IMR-90 (cell line): ENCODE measurements at regions not wholly inside any gene's neighbourhood (a gene's known extent, or its start where the extent isn't known, plus 50 kb on each side); places are given as distances from the start of the nearest gene placed in this dataset.

ENCODE experiments used
- ATAC-seq: fragments of 200-7000 bp; cut with Tn5 transposase; 2 replicates; pipeline ENCODE4 v1.9.1; 2020; ENCODE audit warnings: low read depth, mild to moderate bottlenecking, moderate library complexity
- BruUV-seq: library from RNA; stranded (reverse); fragments of 400-500 nt; replicated peaks from 2 replicates; lab custom pipeline; 2021; lab: Mats Ljungman, UMichigan
- CTCF ChIA-PET: fragments of 300-600 bp; formaldehyde crosslinking; extraction: SDS; loops from one replicate; lab custom pipeline; 2021; ENCODE audit warnings: antibody characterized with exemption; lab: Yijun Ruan, JAX
- POLR2A ChIA-PET: fragments of 300-600 bp; sonication (Branson Sonifier 250); formaldehyde crosslinking; loops from one replicate; lab custom pipeline; 2022; ENCODE audit warnings: antibody characterized with exemption; ENCODE audit not compliant: unreplicated experiment; lab: Charles Lee
- DNase-seq: peaks from one replicate; pipeline ENCODE4 v3.0.0; 2013
- H2AFZ ChIP-seq: replicated peaks from 2 replicates; pipeline ENCODE3; 2013; ENCODE audit warnings: low read length, mild to moderate bottlenecking; ENCODE audit not compliant: poor library complexity
- H2AK5ac ChIP-seq: 2 replicates; pipeline ENCODE4 v1.6.1; 2013; ENCODE audit warnings: low read depth, low read length, inconsistent platforms
- H2AK9ac ChIP-seq: replicated peaks from 2 replicates; pipeline ENCODE3; 2013; ENCODE audit warnings: mild to moderate bottlenecking, low read depth, low read length, moderate library complexity; ENCODE audit not compliant: poor library complexity
- H2BK120ac ChIP-seq: 2 replicates; pipeline ENCODE4 v1.6.1; 2013; ENCODE audit warnings: low read depth, low read length, inconsistent platforms
- H2BK15ac ChIP-seq: 3 replicates; pipeline ENCODE4 v1.6.1; 2013; ENCODE audit warnings: low read depth, low read length, inconsistent platforms
- H2BK20ac ChIP-seq: 2 replicates; pipeline ENCODE4 v1.6.1; 2013; ENCODE audit warnings: low read depth, mild to moderate bottlenecking, inconsistent platforms, low read length, moderate library complexity
- H2BK5ac ChIP-seq: 2 replicates; pipeline ENCODE4 v1.6.1; 2013; ENCODE audit warnings: mild to moderate bottlenecking, low read depth, low read length, inconsistent platforms; ENCODE audit not compliant: poor library complexity, severe bottlenecking
- H3K14ac ChIP-seq: replicated peaks from 2 replicates; pipeline ENCODE4 v1.6.1; 2013; ENCODE audit warnings: low read depth, low read length, inconsistent platforms
- H3K18ac ChIP-seq: 2 replicates; pipeline ENCODE4 v1.6.1; 2013; ENCODE audit warnings: low read depth, low read length, control low read depth
- H3K23ac ChIP-seq: 2 replicates; pipeline ENCODE4 v1.6.1; 2013; ENCODE audit warnings: low read depth, low read length, inconsistent platforms
- H3K27ac ChIP-seq: 2 replicates; pipeline ENCODE4 v1.5.1; 2013; ENCODE audit warnings: mild to moderate bottlenecking, control low read depth, low read length; ENCODE audit not compliant: insufficient read depth
- H3K27me3 ChIP-seq: 2 replicates; pipeline ENCODE4 v1.6.1; 2013; ENCODE audit warnings: low read length; ENCODE audit not compliant: control insufficient read depth, insufficient read depth
- H3K36me3 ChIP-seq: 2 replicates; pipeline ENCODE4 v1.6.1; 2013; ENCODE audit warnings: low read length, mixed read lengths; ENCODE audit not compliant: control insufficient read depth, insufficient read depth
- H3K4ac ChIP-seq: 2 replicates; pipeline ENCODE4 v1.6.1; 2013; ENCODE audit warnings: low read depth, low read length, inconsistent platforms
- H3K4me1 ChIP-seq: 2 replicates; pipeline ENCODE4 v1.6.1; 2013; ENCODE audit warnings: low read length, mixed read lengths; ENCODE audit not compliant: control insufficient read depth, insufficient read depth
- H3K4me2 ChIP-seq: 2 replicates; pipeline ENCODE4 v1.6.1; 2013; ENCODE audit warnings: low read depth, mild to moderate bottlenecking, control low read depth, low read length, moderate library complexity
- H3K4me3 ChIP-seq: 2 replicates; pipeline ENCODE4 v1.5.1; 2013; ENCODE audit warnings: low read depth, mild to moderate bottlenecking, control low read depth, low read length, moderate library complexity; ENCODE audit not compliant: insufficient read depth
- H3K56ac ChIP-seq: 2 replicates; pipeline ENCODE4 v1.6.1; 2013; ENCODE audit warnings: low read length, inconsistent platforms; ENCODE audit not compliant: insufficient read depth; ENCODE audit errors: extremely low read depth
- H3K79me1 ChIP-seq, 2 experiments: 2 replicates each; pipeline ENCODE4 v1.6.1; 2013; ENCODE audit warnings: low read length in 2 of 2, inconsistent platforms in 1 of 2, low read depth in 1 of 2
- H3K9ac ChIP-seq: 2 replicates; pipeline ENCODE4 v1.6.1; 2013; ENCODE audit warnings: low read depth, low read length, control low read depth
- H3K9me1 ChIP-seq: 2 replicates; pipeline ENCODE4 v1.6.1; 2013; ENCODE audit warnings: low read length, inconsistent platforms; ENCODE audit not compliant: insufficient read depth
- H3K9me3 ChIP-seq: 2 replicates; pipeline ENCODE4 v1.6.1; 2013; ENCODE audit warnings: low read length; ENCODE audit not compliant: control insufficient read depth, insufficient read depth
- H4K20me1 ChIP-seq: 2 replicates; pipeline ENCODE4 v1.6.1; 2013; ENCODE audit warnings: low read length, inconsistent platforms; ENCODE audit not compliant: insufficient read depth
- H4K5ac ChIP-seq: 2 replicates; pipeline ENCODE4 v1.6.1; 2013; ENCODE audit warnings: mild to moderate bottlenecking, low read depth, low read length, control low read depth
- H4K8ac ChIP-seq, 2 experiments: 2 replicates each; pipeline ENCODE4 v1.6.1; 2013; ENCODE audit warnings: low read depth in 2 of 2, low read length in 2 of 2, control low read depth in 1 of 2, inconsistent platforms in 1 of 2
- H4K91ac ChIP-seq: 2 replicates; pipeline ENCODE4 v1.6.1; 2013; ENCODE audit warnings: low read depth, low read length, inconsistent platforms; ENCODE audit not compliant: insufficient read depth
- BHLHE40 ChIP-seq: fragments of 150-350 bp; IDR thresholded peaks from 2 replicates; pipeline ENCODE4 v1.6.1; 2016; ENCODE audit warnings: mild to moderate bottlenecking, low read depth, low read length
- CEBPB ChIP-seq: IDR thresholded peaks from 2 replicates; pipeline ENCODE4 v1.6.1; 2012; ENCODE audit warnings: low read depth, low read length, improper control_type of control experiment
- CHD1 ChIP-seq: IDR thresholded peaks from 2 replicates; pipeline ENCODE4 v1.6.1; 2012; ENCODE audit warnings: low read depth, low read length, improper control_type of control experiment
- CTCF ChIP-seq: conservative IDR thresholded peaks from 2 replicates; pipeline ENCODE4 v1.5.1; 2012; ENCODE audit warnings: mild to moderate bottlenecking, low read depth, low read length, improper control_type of control experiment
- FOS ChIP-seq: fragments of 150-350 bp; IDR thresholded peaks from 2 replicates; pipeline ENCODE4 v1.6.1; 2016; ENCODE audit warnings: low read depth, low read length
- MAFK ChIP-seq: IDR thresholded peaks from 2 replicates; pipeline ENCODE4 v1.6.1; 2012; ENCODE audit warnings: low read depth, low read length, improper control_type of control experiment
- MAZ ChIP-seq: IDR thresholded peaks from 2 replicates; pipeline ENCODE4 v1.6.1; 2012; ENCODE audit warnings: low read depth, mild to moderate bottlenecking, low read length, improper control_type of control experiment, moderate library complexity, borderline replicate concordance
- MXI1 ChIP-seq: IDR thresholded peaks from 2 replicates; pipeline ENCODE4 v1.6.1; 2012; ENCODE audit warnings: low read depth, mild to moderate bottlenecking, low read length, moderate library complexity, borderline replicate concordance
- NFE2L2 ChIP-seq: fragments of 150-350 bp; IDR thresholded peaks from 2 replicates; pipeline ENCODE4 v1.6.1; 2016; ENCODE audit warnings: low read depth, mild to moderate bottlenecking, low read length
- POLR2A ChIP-seq: IDR thresholded peaks from 2 replicates; pipeline ENCODE4 v1.6.1; 2012; ENCODE audit warnings: mild to moderate bottlenecking, low read depth, low read length
- RAD21 ChIP-seq: IDR thresholded peaks from 2 replicates; pipeline ENCODE4 v1.6.1; 2012; ENCODE audit warnings: low read length, improper control_type of control experiment
- RCOR1 ChIP-seq: IDR thresholded peaks from 2 replicates; pipeline ENCODE4 v1.6.1; 2012; ENCODE audit warnings: mild to moderate bottlenecking, low read length, improper control_type of control experiment; ENCODE audit not compliant: insufficient replicate concordance
- RFX5 ChIP-seq: IDR thresholded peaks from 2 replicates; pipeline ENCODE4 v1.8.0; 2012; ENCODE audit warnings: low read depth, mild to moderate bottlenecking, low read length, moderate library complexity
- SMC3 ChIP-seq: fragments of 150-350 bp; IDR thresholded peaks from 2 replicates; pipeline ENCODE4 v1.6.1; 2016; ENCODE audit warnings: low read depth, mild to moderate bottlenecking, antibody characterized with exemption, low read length, moderate library complexity
- WGBS, 2 experiments: methylation state at CpG; one replicate each; pipeline versions ENCODE4 v1.1.5 to v1.1.7; 2013; ENCODE audit warnings: missing lambda C conversion rate in 2 of 2; ENCODE audit not compliant: insufficient read length in 1 of 2; ENCODE audit errors: extremely low coverage in 2 of 2; 5-methylcytosine and 5-hydroxymethylcytosine counted together
- dilution Hi-C: fragments of 300-500 bp; cut with HindIII; formaldehyde crosslinking; loops from one replicate; pipeline ENCODE4 v1.14.3; 2018; ENCODE audit warnings: low sequenced_read_pairs; ENCODE audit not compliant: unreplicated experiment
- in situ Hi-C: fragments of 300-500 bp; cut with MboI; formaldehyde crosslinking; loops from 3 replicates; pipeline ENCODE4 v1.14.3; 2019; ENCODE audit warnings: low sequenced_read_pairs, inconsistent platforms, mixed read lengths
- intact Hi-C: fragments of 100-400 bp; cut with micrococcal nuclease; formaldehyde crosslinking; loops from 2 replicates; pipeline ENCODE4 v1.10.0; 2022
- TF ChIP-seq, protein P1 (sequence below): fragments of 150-350 bp; IDR thresholded peaks from 2 replicates; pipeline ENCODE4 v1.6.1; 2016; ENCODE audit warnings: low read depth, mild to moderate bottlenecking, low read length, moderate library complexity, borderline replicate concordance
- TF ChIP-seq, protein P2 (sequence below): fragments of 150-350 bp; IDR thresholded peaks from 2 replicates; pipeline ENCODE4 v1.6.1; 2017; ENCODE audit warnings: mild to moderate bottlenecking, antibody characterized with exemption, low read length, low read depth

DNA sequence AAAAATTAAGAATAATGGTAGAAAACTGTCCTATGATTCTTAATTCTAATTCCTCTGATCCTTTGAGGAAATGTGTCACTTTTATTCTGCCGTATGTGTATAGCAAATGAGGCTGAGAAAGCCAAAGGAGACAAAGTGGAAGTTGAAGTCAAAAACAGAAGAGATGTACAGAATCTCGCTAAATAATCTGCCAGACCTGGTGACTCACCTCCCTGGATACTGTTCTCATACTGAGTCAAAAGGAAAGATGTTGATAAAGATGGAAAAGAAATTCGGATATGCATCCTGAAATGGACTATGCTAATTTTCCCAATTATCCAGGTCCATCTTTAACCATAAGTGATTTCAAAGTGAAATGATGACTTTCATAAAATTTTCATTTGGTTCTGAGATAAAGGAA, 92.5 kb downstream of the DUSP6 start:
- H4K20me1 ChIP-seq, result no peaks in the 10 kb centered on the region
- TF ChIP-seq FOS, result no peak
- TF ChIP-seq, protein P1, sequence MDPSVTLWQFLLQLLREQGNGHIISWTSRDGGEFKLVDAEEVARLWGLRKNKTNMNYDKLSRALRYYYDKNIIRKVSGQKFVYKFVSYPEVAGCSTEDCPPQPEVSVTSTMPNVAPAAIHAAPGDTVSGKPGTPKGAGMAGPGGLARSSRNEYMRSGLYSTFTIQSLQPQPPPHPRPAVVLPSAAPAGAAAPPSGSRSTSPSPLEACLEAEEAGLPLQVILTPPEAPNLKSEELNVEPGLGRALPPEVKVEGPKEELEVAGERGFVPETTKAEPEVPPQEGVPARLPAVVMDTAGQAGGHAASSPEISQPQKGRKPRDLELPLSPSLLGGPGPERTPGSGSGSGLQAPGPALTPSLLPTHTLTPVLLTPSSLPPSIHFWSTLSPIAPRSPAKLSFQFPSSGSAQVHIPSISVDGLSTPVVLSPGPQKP, result no peak
- no peak for TF ChIP-seq RCOR1
- TF ChIP-seq MXI1, result no peak
- no peak for TF ChIP-seq MAZ
- TF ChIP-seq, protein P2, sequence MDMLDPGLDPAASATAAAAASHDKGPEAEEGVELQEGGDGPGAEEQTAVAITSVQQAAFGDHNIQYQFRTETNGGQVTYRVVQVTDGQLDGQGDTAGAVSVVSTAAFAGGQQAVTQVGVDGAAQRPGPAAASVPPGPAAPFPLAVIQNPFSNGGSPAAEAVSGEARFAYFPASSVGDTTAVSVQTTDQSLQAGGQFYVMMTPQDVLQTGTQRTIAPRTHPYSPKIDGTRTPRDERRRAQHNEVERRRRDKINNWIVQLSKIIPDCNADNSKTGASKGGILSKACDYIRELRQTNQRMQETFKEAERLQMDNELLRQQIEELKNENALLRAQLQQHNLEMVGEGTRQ, result no peak
- no peak for TF ChIP-seq POLR2A
- TF ChIP-seq SMC3, result no peak
- TF ChIP-seq MAFK, result no peak
- TF ChIP-seq CHD1, result no peak
- no peak for TF ChIP-seq CTCF
- no peak for TF ChIP-seq RAD21
- TF ChIP-seq BHLHE40, result no peak
- no peak for TF ChIP-seq CEBPB
- TF ChIP-seq RFX5, result no peak
- TF ChIP-seq NFE2L2, result no peak
- no peaks in the 10 kb centered on the region for H3K36me3 ChIP-seq
- dilution Hi-C loops (no loop called here), in situ Hi-C loops (no loop called here), intact Hi-C loops (no loop called here)
- H3K9ac ChIP-seq, result no peak overlapping the region
- H3K4me3 ChIP-seq, result no peak overlapping the region
- no TSS peak for BruUV-seq
- WGBS, 2 experiments, result 60% methylated on average over 1 of the region's 3 CpGs; no CpG with 5 or more reads in 1 of the 2 experiments
- H3K4ac ChIP-seq, result no peak overlapping the region
- no peak overlapping the region for H3K14ac ChIP-seq
- no peak overlapping the region for H4K5ac ChIP-seq
- H3K18ac ChIP-seq, result no peak overlapping the region
- ATAC-seq (no peak), DNase-seq (peak; percentile 40)
- no peak overlapping the region for H4K91ac ChIP-seq
- no peak overlapping the region for H2AK5ac ChIP-seq
- no peak overlapping the region for H3K4me2 ChIP-seq
- no peaks in the 10 kb centered on the region for H3K4me1 ChIP-seq
- ChIA-PET CTCF (no interaction called here), POLR2A (no interaction called here)
- no peak overlapping the region for H3K56ac ChIP-seq
- no peak overlapping the region for H2BK120ac ChIP-seq
- no peak overlapping the region for H2BK5ac ChIP-seq
- no peak overlapping the region for H2AK9ac ChIP-seq
- H4K8ac ChIP-seq, result no peak overlapping the region
- no peak overlapping the region for H2BK20ac ChIP-seq
- H3K27me3 ChIP-seq, result no peaks in the 10 kb centered on the region
- no peak overlapping the region for H3K23ac ChIP-seq
- H2AFZ ChIP-seq, result no peak overlapping the region
- H3K9me1 ChIP-seq, result no peaks in the 10 kb centered on the region
- H3K27ac ChIP-seq, result no peak overlapping the region
- H2BK15ac ChIP-seq, result no peak overlapping the region
- H3K9me3 ChIP-seq, result peaks cover 4% of the 10 kb centered on the region; the same call in 1 of the 2 replicates
- no peaks in the 10 kb centered on the region for H3K79me1 ChIP-seq
